SK-N-SH (cell line): ENCODE measurements at regions not wholly inside any gene's neighbourhood (a gene's known extent, or its start where the extent isn't known, plus 50 kb on each side); places are given as distances from the start of the nearest gene placed in this dataset.

Experiments
- CTCF ChIA-PET: fragments of 300-600, 350-600 bp; formaldehyde crosslinking; extraction: SDS; loops from one replicate; lab custom pipeline; 2021; lab: Yijun Ruan, JAX
- POLR2A ChIA-PET: fragments of 350-600 bp; sonication (Branson Sonifier 250); formaldehyde crosslinking; extraction: SDS; loops from one replicate; lab custom pipeline; 2020; ENCODE audit warnings: antibody characterized with exemption, inconsistent platforms; lab: Yijun Ruan, JAX
- DNase-seq: peaks from one replicate; pipeline ENCODE4 v3.0.0; 2012
- H2AFZ ChIP-seq: fragments of 200-600 bp; sonication (generic); 2 replicates; pipeline ENCODE4 v1.8.1; 2016; ENCODE audit warnings: antibody characterized with exemption, mild to moderate bottlenecking, low read depth
- H3F3A ChIP-seq: fragments of 200-600 bp; sonication (generic); replicated peaks from 2 replicates; pipeline ENCODE3; 2016; ENCODE audit warnings: antibody characterized with exemption, mild to moderate bottlenecking; ENCODE audit not compliant: insufficient read depth
- H3K27ac ChIP-seq, 2 experiments: fragments of 200-500 bp in 1 of 2; fragments of 200-600 bp in 1 of 2; sonication (Bioruptor generic) in 1 of 2; sonication (generic), shearing (Covaris generic) in 1 of 2; 2 replicates each; pipeline versions ENCODE4 v1.5.1 to v1.6.1; 2014 to 2016; ENCODE audit warnings: low read depth in 2 of 2, inconsistent platforms in 1 of 2, low read length in 1 of 2, mild to moderate bottlenecking in 1 of 2, mixed read lengths in 1 of 2
- H3K27me3 ChIP-seq: fragments of 200-600 bp; sonication (generic), shearing (Covaris generic); 2 replicates; pipeline ENCODE4 v1.6.1; 2016; ENCODE audit warnings: mixed run types; ENCODE audit not compliant: insufficient read depth
- H3K36me3 ChIP-seq, 2 experiments: fragments of 200-500 bp in 1 of 2; fragments of 200-600 bp in 1 of 2; sonication (Bioruptor generic) in 1 of 2; sonication (generic) in 1 of 2; replicated peaks in 1 of 2; 2 replicates each; pipeline versions ENCODE3 to v1.5.1; 2014 to 2016; ENCODE audit warnings: low read length in 1 of 2, mild to moderate bottlenecking in 1 of 2; ENCODE audit not compliant: insufficient read depth in 2 of 2, control insufficient read depth in 1 of 2
- H3K4me1 ChIP-seq, 2 experiments: fragments of 200-500 bp in 1 of 2; fragments of 200-600 bp in 1 of 2; sonication (Bioruptor generic) in 1 of 2; sonication (generic), shearing (Covaris generic) in 1 of 2; 2 replicates each; pipeline versions ENCODE4 v1.5.1 to v1.6.1; 2014 to 2016; ENCODE audit warnings: low read depth in 1 of 2, low read length in 1 of 2, mixed run types in 1 of 2; ENCODE audit not compliant: insufficient read depth in 2 of 2, control insufficient read depth in 1 of 2
- H3K4me2 ChIP-seq: fragments of 200-600 bp; sonication (generic), shearing (Covaris generic); 2 replicates; pipeline ENCODE4 v1.6.1; 2017; ENCODE audit warnings: mixed run types
- H3K4me3 ChIP-seq, 2 experiments: fragments of 200-500 bp in 1 of 2; fragments of 200-600 bp in 1 of 2; sonication (Bioruptor generic) in 1 of 2; sonication (generic), shearing (Covaris generic) in 1 of 2; 2 replicates each; pipeline versions ENCODE4 v1.5.1 to v1.8.1; 2014 to 2016; ENCODE audit warnings: low read depth in 2 of 2, inconsistent platforms in 1 of 2, low read length in 1 of 2, mild to moderate bottlenecking in 1 of 2, mixed read lengths in 1 of 2, moderate library complexity in 1 of 2
- H3K79me2 ChIP-seq: fragments of 200-600 bp; sonication (generic); 2 replicates; pipeline ENCODE4 v1.8.1; 2017; ENCODE audit warnings: mild to moderate bottlenecking; ENCODE audit not compliant: insufficient read depth
- H3K9ac ChIP-seq: fragments of 200-600 bp; sonication (generic); 2 replicates; pipeline ENCODE4 v1.6.1; 2017; ENCODE audit warnings: mixed run types
- H3K9me2 ChIP-seq: fragments of 200-600 bp; sonication (generic); 2 replicates; pipeline ENCODE4 v1.6.1; 2017; ENCODE audit warnings: mixed run types
- H3K9me3 ChIP-seq: fragments of 200-600 bp; sonication (generic); 2 replicates; pipeline ENCODE4 v1.6.1; 2017; ENCODE audit warnings: mixed run types, mild to moderate bottlenecking, moderate library complexity
- H4K20me1 ChIP-seq: fragments of 200-600 bp; sonication (generic); 2 replicates; pipeline ENCODE4 v1.6.1; 2017; ENCODE audit warnings: mild to moderate bottlenecking, mixed run types; ENCODE audit not compliant: insufficient read depth
- FOXM1 ChIP-seq: IDR thresholded peaks from 2 replicates; pipeline ENCODE4 v1.4.0; 2012; ENCODE audit warnings: low read depth, mild to moderate bottlenecking
- GATA2 ChIP-seq: sonication (generic); formaldehyde crosslinking; IDR thresholded peaks from 2 replicates; pipeline ENCODE4 v1.5.0; 2020; ENCODE audit warnings: mild to moderate bottlenecking, missing genetic modification reagents
- MAX ChIP-seq: IDR thresholded peaks from 2 replicates; pipeline ENCODE4 v1.4.0; 2012; ENCODE audit warnings: low read depth
- MXI1 ChIP-seq: IDR thresholded peaks from 2 replicates; pipeline ENCODE4 v1.6.1; 2012; ENCODE audit warnings: mild to moderate bottlenecking, low read depth, low read length, improper control_type of control experiment
- REST ChIP-seq: IDR thresholded peaks from 2 replicates; pipeline ENCODE4 v1.6.1; 2012; ENCODE audit warnings: mild to moderate bottlenecking, low read depth, low read length, moderate library complexity
- RFX5 ChIP-seq: IDR thresholded peaks from 2 replicates; pipeline ENCODE4 v1.6.1; 2012; ENCODE audit warnings: mild to moderate bottlenecking, improper control_type of control experiment, low read length
- RXRA ChIP-seq: IDR thresholded peaks from 2 replicates; pipeline ENCODE4 v1.4.0; 2012; ENCODE audit warnings: low read depth, mild to moderate bottlenecking, borderline replicate concordance
- SMC3 ChIP-seq: IDR thresholded peaks from 2 replicates; pipeline ENCODE4 v1.6.1; 2012; ENCODE audit warnings: low read depth, low read length, improper control_type of control experiment
- TAF1 ChIP-seq: IDR thresholded peaks from 2 replicates; pipeline ENCODE4 v1.6.1; 2012; ENCODE audit warnings: low read depth, mild to moderate bottlenecking, low read length, moderate library complexity, borderline replicate concordance
- ZBTB33 ChIP-seq: IDR thresholded peaks from 2 replicates; pipeline ENCODE4 v1.4.0; 2012; ENCODE audit warnings: low read depth, borderline replicate concordance
- WGBS: methylation state at CpG from one replicate; pipeline ENCODE4 v1.1.6; 2017; ENCODE audit warnings: low lambda C conversion rate; 5-methylcytosine and 5-hydroxymethylcytosine counted together
- TF ChIP-seq, protein P1 (sequence below): fragments of 200-600 bp; sonication (generic); IDR thresholded peaks from 2 replicates; pipeline ENCODE4 v1.6.1; 2017; ENCODE audit warnings: antibody characterized with exemption, mild to moderate bottlenecking, moderate library complexity

GRCh38 chr18:37930640-37931039 lies 365.0 kb upstream of the CELF4 start:
- Histone ChIP-seq H3K36me3 (no peaks in the 10 kb centered on the region), H3K79me2 (no peaks in the 10 kb centered on the region), H4K20me1 (no peaks in the 10 kb centered on the region), H3K27ac (no peak overlapping the region), H3K9me2 (no peaks in the 10 kb centered on the region), H3K4me1 (no peaks in the 10 kb centered on the region), H3K9me3 (no peaks in the 10 kb centered on the region; the same call in none of the 2 replicates), H3K9ac (no peak overlapping the region), H2AFZ (no peak overlapping the region), H3K4me3 (no peak overlapping the region), H3F3A (no peaks in the 10 kb centered on the region), H3K27me3 (no peaks in the 10 kb centered on the region), H3K4me2 (no peak overlapping the region)
- ChIA-PET CTCF (no interaction called here), POLR2A (no interaction called here)
- 10% methylated on average over 4 of the region's 4 CpGs for WGBS
- DNase-seq, result no peak
- no peak for TF ChIP-seq ZBTB33
- TF ChIP-seq MAX, result no peak
- no peak for TF ChIP-seq REST
- no peak for TF ChIP-seq RXRA
- no peak for TF ChIP-seq RFX5
- TF ChIP-seq MXI1, result no peak
- TF ChIP-seq FOXM1, result no peak
- TF ChIP-seq, protein P1, sequence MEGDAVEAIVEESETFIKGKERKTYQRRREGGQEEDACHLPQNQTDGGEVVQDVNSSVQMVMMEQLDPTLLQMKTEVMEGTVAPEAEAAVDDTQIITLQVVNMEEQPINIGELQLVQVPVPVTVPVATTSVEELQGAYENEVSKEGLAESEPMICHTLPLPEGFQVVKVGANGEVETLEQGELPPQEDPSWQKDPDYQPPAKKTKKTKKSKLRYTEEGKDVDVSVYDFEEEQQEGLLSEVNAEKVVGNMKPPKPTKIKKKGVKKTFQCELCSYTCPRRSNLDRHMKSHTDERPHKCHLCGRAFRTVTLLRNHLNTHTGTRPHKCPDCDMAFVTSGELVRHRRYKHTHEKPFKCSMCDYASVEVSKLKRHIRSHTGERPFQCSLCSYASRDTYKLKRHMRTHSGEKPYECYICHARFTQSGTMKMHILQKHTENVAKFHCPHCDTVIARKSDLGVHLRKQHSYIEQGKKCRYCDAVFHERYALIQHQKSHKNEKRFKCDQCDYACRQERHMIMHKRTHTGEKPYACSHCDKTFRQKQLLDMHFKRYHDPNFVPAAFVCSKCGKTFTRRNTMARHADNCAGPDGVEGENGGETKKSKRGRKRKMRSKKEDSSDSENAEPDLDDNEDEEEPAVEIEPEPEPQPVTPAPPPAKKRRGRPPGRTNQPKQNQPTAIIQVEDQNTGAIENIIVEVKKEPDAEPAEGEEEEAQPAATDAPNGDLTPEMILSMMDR, result no peak
- no peak for TF ChIP-seq TAF1
- no peak for TF ChIP-seq GATA2 (CRISPR knock-in tag)
- TF ChIP-seq SMC3, result no peak
- TF ChIP-seq, all 33 proteins: peak for 0
